OCI-LY1 (cell line): ENCODE measurements at regions not wholly inside any gene's neighbourhood (a gene's known extent, or its start where the extent isn't known, plus 50 kb on each side); places are given as distances from the start of the nearest gene placed in this dataset.

Experiments used
- CTCF ChIP-seq: fragments of 200-600 bp; sonication (generic), shearing (Covaris generic); IDR thresholded peaks from 2 replicates; pipeline ENCODE4 v1.5.1; 2017; ENCODE audit warnings: mild to moderate bottlenecking, antibody characterized with exemption, low read length, moderate library complexity, mixed read lengths
- EZH2 ChIP-seq: fragments of 200-600 bp; sonication (generic), shearing (Covaris generic); IDR thresholded peaks from 2 replicates; pipeline ENCODE4 v1.8.0; 2017; ENCODE audit warnings: borderline replicate concordance, mixed run types, mild to moderate bottlenecking, antibody characterized with exemption, low read length, moderate library complexity, mixed read lengths

- no peak for TF ChIP-seq CTCF
- no peak for TF ChIP-seq EZH2
Observed at GRCh38 chr9:80222466-80223169, 650.9 kb downstream of the TLE4 start.
